Hepatocyte (in vitro differentiated cells): ENCODE measurements at regions not wholly inside any gene's neighbourhood (a gene's known extent, or its start where the extent isn't known, plus 50 kb on each side); places are given as distances from the start of the nearest gene placed in this dataset.

ENCODE experiments used
- EZH2 ChIP-seq: fragments of 200-600 bp; sonication (generic); IDR thresholded peaks from 2 replicates; pipeline ENCODE4 v1.6.1; 2016; ENCODE audit warnings: antibody characterized with exemption, mild to moderate bottlenecking, borderline replicate concordance
- TF ChIP-seq, protein P1 (sequence below): fragments of 200-600 bp; sonication (generic); IDR thresholded peaks from 2 replicates; pipeline ENCODE4 v1.5.1; 2016; ENCODE audit warnings: antibody characterized with exemption, mild to moderate bottlenecking; ENCODE audit not compliant: poor library complexity

DNA sequence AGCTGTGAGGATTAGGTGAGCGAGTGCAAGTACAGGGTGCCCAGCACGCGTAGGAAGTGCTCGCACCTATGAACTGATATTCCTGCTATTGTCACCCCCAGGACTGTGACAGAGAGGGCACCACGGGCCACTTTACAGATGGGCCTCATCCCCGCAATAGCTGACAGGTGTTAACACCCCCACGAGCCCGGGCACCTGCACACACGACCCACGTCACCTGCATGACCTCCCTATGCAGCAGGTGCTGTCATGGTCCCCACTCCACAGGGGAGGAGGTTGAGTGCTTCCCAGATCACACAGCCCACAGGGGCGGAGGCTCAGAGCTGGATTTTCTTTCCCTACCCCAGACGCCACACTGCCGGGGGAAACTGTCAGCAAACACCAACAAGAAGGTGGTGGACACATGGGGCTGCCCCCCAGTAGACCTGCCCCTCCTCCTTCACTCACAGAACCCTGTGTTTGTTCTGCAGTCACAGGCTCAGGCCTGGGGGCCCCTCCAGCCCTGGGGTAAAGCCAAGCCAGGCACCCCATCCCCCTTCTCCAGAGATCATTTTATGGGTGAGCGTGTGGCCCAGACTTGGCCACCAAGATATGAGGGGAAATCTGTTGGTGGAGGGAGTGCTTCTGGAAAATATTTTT, 465.5 kb downstream of the MATN1 start:
- no peak for TF ChIP-seq EZH2
- TF ChIP-seq, protein P1, sequence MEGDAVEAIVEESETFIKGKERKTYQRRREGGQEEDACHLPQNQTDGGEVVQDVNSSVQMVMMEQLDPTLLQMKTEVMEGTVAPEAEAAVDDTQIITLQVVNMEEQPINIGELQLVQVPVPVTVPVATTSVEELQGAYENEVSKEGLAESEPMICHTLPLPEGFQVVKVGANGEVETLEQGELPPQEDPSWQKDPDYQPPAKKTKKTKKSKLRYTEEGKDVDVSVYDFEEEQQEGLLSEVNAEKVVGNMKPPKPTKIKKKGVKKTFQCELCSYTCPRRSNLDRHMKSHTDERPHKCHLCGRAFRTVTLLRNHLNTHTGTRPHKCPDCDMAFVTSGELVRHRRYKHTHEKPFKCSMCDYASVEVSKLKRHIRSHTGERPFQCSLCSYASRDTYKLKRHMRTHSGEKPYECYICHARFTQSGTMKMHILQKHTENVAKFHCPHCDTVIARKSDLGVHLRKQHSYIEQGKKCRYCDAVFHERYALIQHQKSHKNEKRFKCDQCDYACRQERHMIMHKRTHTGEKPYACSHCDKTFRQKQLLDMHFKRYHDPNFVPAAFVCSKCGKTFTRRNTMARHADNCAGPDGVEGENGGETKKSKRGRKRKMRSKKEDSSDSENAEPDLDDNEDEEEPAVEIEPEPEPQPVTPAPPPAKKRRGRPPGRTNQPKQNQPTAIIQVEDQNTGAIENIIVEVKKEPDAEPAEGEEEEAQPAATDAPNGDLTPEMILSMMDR: no peak
